K562 (cell line): ENCODE measurements at regions not wholly inside any gene's neighbourhood (a gene's known extent, or its start where the extent isn't known, plus 50 kb on each side); places are given as distances from the start of the nearest gene placed in this dataset.

ENCODE experiments used
- ATAC-seq: fragments of 200-7000 bp; cut with Tn5 transposase; 3 replicates; pipeline ENCODE4 v1.9.1; 2020; ENCODE audit warnings: moderate library complexity
- BruUV-seq: library from RNA; stranded (reverse); fragments of 400-500 nt; replicated peaks from 2 replicates; lab custom pipeline; 2021; lab: Mats Ljungman, UMichigan
- CTCF ChIA-PET: fragments of 300-600 bp; formaldehyde crosslinking; extraction: SDS; loops from one replicate; lab custom pipeline; 2021; ENCODE audit warnings: low intra/inter-chr PET ratio; lab: Yijun Ruan, JAX
- POLR2A ChIA-PET: fragments of 300-600, 350-650 bp; sonication (Branson Sonifier 250); formaldehyde crosslinking; extraction: SDS; loops from one replicate; lab custom pipeline; 2021; ENCODE audit warnings: antibody characterized with exemption, inconsistent platforms; lab: Yijun Ruan, JAX
- DNase-seq, 4 experiments: peaks; one replicate each; pipeline versions ENCODE4 v3.0.0 to v3.0.0-alpha.2; 2011 to 2018; ENCODE audit warnings: low spot score in 3 of 4, mixed read lengths in 3 of 4; ENCODE audit errors: extremely low read depth in 1 of 4
- FAIRE-seq: peaks from 2 replicates; lab custom pipeline; 2011; peaks lifted over from hg19 to GRCh38; lab: Jason Lieb, UNC
- H2AFZ ChIP-seq: 2 replicates; pipeline ENCODE4 v1.6.0; 2011; ENCODE audit warnings: low read depth, low read length, control low read depth, inconsistent platforms
- H3K27ac ChIP-seq: fragments of 200-600 bp; 3 replicates; pipeline ENCODE4 v1.8.0; 2011; ENCODE audit warnings: low read depth, mild to moderate bottlenecking, control low read depth, inconsistent platforms, low read length, moderate library complexity, mixed read lengths; ENCODE audit errors: extremely low read depth
- H3K27me3 ChIP-seq, 2 experiments: fragments of 300-600 bp in 1 of 2; 2 replicates in 1 of 2; 3 replicates in 1 of 2; pipeline versions ENCODE4 v1.6.0 to v1.8.0; 2011; ENCODE audit warnings: inconsistent platforms in 2 of 2, low read length in 2 of 2, mild to moderate bottlenecking in 1 of 2, mixed read lengths in 1 of 2, moderate library complexity in 1 of 2; ENCODE audit not compliant: control insufficient read depth in 2 of 2, insufficient read depth in 2 of 2
- H3K36me3 ChIP-seq: fragments of 300-600 bp; 3 replicates; pipeline ENCODE4 v1.8.0; 2011; ENCODE audit warnings: mild to moderate bottlenecking, low read length, inconsistent platforms; ENCODE audit not compliant: control insufficient read depth, insufficient read depth
- H3K4me1 ChIP-seq, 2 experiments: fragments of 200-600 bp in 1 of 2; replicated peaks in 1 of 2; 2 replicates in 1 of 2; 3 replicates in 1 of 2; pipeline versions ENCODE4 v1.5.1 to v1.8.0; 2011; ENCODE audit warnings: inconsistent platforms in 2 of 2, low read length in 2 of 2, mild to moderate bottlenecking in 1 of 2, mixed read lengths in 1 of 2, moderate library complexity in 1 of 2; ENCODE audit not compliant: control insufficient read depth in 2 of 2, insufficient read depth in 2 of 2
- H3K4me2 ChIP-seq: 2 replicates; pipeline ENCODE4 v1.6.1; 2011; ENCODE audit warnings: low read length, control low read depth, inconsistent platforms, mixed read lengths; ENCODE audit not compliant: insufficient read depth
- H3K4me3 ChIP-seq: fragments of 200-600 bp; sonication (generic), shearing (Covaris generic); 2 replicates; pipeline ENCODE4 v1.5.1; 2016; ENCODE audit warnings: control low read depth, inconsistent platforms
- H3K79me2 ChIP-seq: fragments of 200-600 bp; 3 replicates; pipeline ENCODE4 v1.8.0; 2011; ENCODE audit warnings: low read length, inconsistent platforms; ENCODE audit not compliant: control insufficient read depth, insufficient read depth
- H3K9ac ChIP-seq, 2 experiments: 2 replicates each; pipeline versions ENCODE4 v1.6.0 to v1.6.1; 2011; ENCODE audit warnings: low read depth in 2 of 2, low read length in 2 of 2, control low read depth in 1 of 2, inconsistent platforms in 1 of 2, mild to moderate bottlenecking in 1 of 2, mixed read lengths in 1 of 2; ENCODE audit not compliant: insufficient read depth in 1 of 2
- H3K9me1 ChIP-seq: one replicate; pipeline ENCODE4 v1.6.0; 2011; ENCODE audit warnings: inconsistent platforms, mild to moderate bottlenecking, low read length, moderate library complexity; ENCODE audit not compliant: control insufficient read depth, insufficient read depth
- H3K9me3 ChIP-seq: replicated peaks from 2 replicates; pipeline ENCODE4 v1.5.1; 2011; ENCODE audit warnings: low read depth, low read length, inconsistent platforms; ENCODE audit not compliant: control insufficient read depth, insufficient read depth
- H4K20me1 ChIP-seq: replicated peaks from 2 replicates; pipeline ENCODE4 v1.6.1; 2011; ENCODE audit warnings: low read length, inconsistent platforms, mixed read lengths; ENCODE audit not compliant: control insufficient read depth, insufficient read depth
- ADNP ChIP-seq: fragments of 200-800 bp; sonication (Bioruptor generic); IDR thresholded peaks from 2 replicates; pipeline ENCODE4 v1.6.1; 2016; ENCODE audit warnings: missing genetic modification characterization, missing compliant biosample characterization
- BCOR ChIP-seq: fragments of 450-650 bp; IDR thresholded peaks from 2 replicates; pipeline ENCODE4 v1.6.1; 2016
- BHLHE40 ChIP-seq: IDR thresholded peaks from 2 replicates; pipeline ENCODE4 v1.6.1; 2011; ENCODE audit warnings: low read length, improper control_type of control experiment
- BRF1 ChIP-seq: IDR thresholded peaks from 3 replicates; pipeline ENCODE4 v1.6.1; 2011; ENCODE audit warnings: borderline replicate concordance, mild to moderate bottlenecking; ENCODE audit not compliant: insufficient read length; ENCODE audit errors: extremely low read depth
- C11orf30 ChIP-seq: fragments of 450-650 bp; IDR thresholded peaks from 2 replicates; pipeline ENCODE4 v1.6.1; 2016; ENCODE audit warnings: low read depth, mild to moderate bottlenecking
- FOXP1 ChIP-seq: sonication (generic); formaldehyde crosslinking; IDR thresholded peaks from 2 replicates; pipeline ENCODE4 v1.8.0; 2022; ENCODE audit warnings: mild to moderate bottlenecking, missing genetic modification reagents
- HCFC1 ChIP-seq: IDR thresholded peaks from 2 replicates; pipeline ENCODE4 v1.6.1; 2012; ENCODE audit warnings: low read depth, low read length, improper control_type of control experiment
- KDM1A ChIP-seq, 2 experiments: fragments of 450-650 bp; IDR thresholded peaks; 2 replicates each; pipeline ENCODE4 v1.6.1; 2016; ENCODE audit warnings: mild to moderate bottlenecking in 2 of 2
- KLF13 ChIP-seq: fragments of 450-650 bp; IDR thresholded peaks from 2 replicates; pipeline ENCODE4 v1.6.1; 2016; ENCODE audit warnings: missing genetic modification characterization, low read depth, mild to moderate bottlenecking, missing compliant biosample characterization, moderate library complexity, borderline replicate concordance
- PPARD ChIP-seq: fragments of 250-450 bp; sonication (Bioruptor Pico); IDR thresholded peaks from 2 replicates; pipeline ENCODE4 v1.8.0; 2022; ENCODE audit warnings: inconsistent platforms, mild to moderate bottlenecking, moderate library complexity
- RBM17 ChIP-seq: fragments of 200-400 bp; formaldehyde crosslinking; IDR thresholded peaks from 2 replicates; pipeline ENCODE4 v1.6.1; 2017; ENCODE audit warnings: low read depth, mild to moderate bottlenecking, low read length, borderline replicate concordance
- RBM25 ChIP-seq: fragments of 200-400 bp; formaldehyde crosslinking; IDR thresholded peaks from 2 replicates; pipeline ENCODE4 v1.6.1; 2018; ENCODE audit warnings: low read length, low read depth, moderate library complexity; ENCODE audit not compliant: severe bottlenecking
- SMAD2 ChIP-seq: fragments of 150-350 bp; IDR thresholded peaks from 2 replicates; pipeline ENCODE4 v1.6.1; 2014; ENCODE audit warnings: low read depth, mild to moderate bottlenecking, low read length
- SMARCA5 ChIP-seq: fragments of 450-650 bp; IDR thresholded peaks from 2 replicates; pipeline ENCODE4 v1.6.1; 2016
- ZNF174 ChIP-seq: fragments of 250-450 bp; sonication (Bioruptor Pico); IDR thresholded peaks from 2 replicates; pipeline ENCODE4 v1.4.0; 2020; ENCODE audit warnings: mild to moderate bottlenecking
- ZNF224 ChIP-seq: sonication (generic); formaldehyde crosslinking; IDR thresholded peaks from 2 replicates; pipeline ENCODE4 v1.8.0; 2022; ENCODE audit warnings: mild to moderate bottlenecking, missing genetic modification reagents
- ZNF778 ChIP-seq: fragments of 450-650 bp; formaldehyde crosslinking; IDR thresholded peaks from 2 replicates; pipeline ENCODE4 v1.4.0; 2020; ENCODE audit warnings: mild to moderate bottlenecking, moderate library complexity
- WGBS: fragments of 100-300 bp; shearing (Covaris generic); methylation state at CpG from one replicate; pipeline ENCODE4 v1.1.6; 2016; ENCODE audit warnings: low coverage, mixed read lengths; ENCODE audit not compliant: insufficient coverage; ENCODE audit errors: missing lambda C conversion rate; 5-methylcytosine and 5-hydroxymethylcytosine counted together
- in situ Hi-C: fragments of 300-500 bp; cut with MboI; formaldehyde crosslinking; loops from 4 replicates; pipeline ENCODE4 v1.15.0; 2018; ENCODE audit warnings: inconsistent platforms, mixed read lengths
- intact Hi-C: fragments of 100-400 bp; cut with micrococcal nuclease; formaldehyde crosslinking; loops from 2 replicates; pipeline ENCODE4 v1.14.2; 2022
- TF ChIP-seq, protein P1 (sequence below): sonication (generic); formaldehyde crosslinking; IDR thresholded peaks from 2 replicates; pipeline ENCODE4 v1.8.0; 2022; ENCODE audit warnings: mild to moderate bottlenecking, missing genetic modification reagents

DNA sequence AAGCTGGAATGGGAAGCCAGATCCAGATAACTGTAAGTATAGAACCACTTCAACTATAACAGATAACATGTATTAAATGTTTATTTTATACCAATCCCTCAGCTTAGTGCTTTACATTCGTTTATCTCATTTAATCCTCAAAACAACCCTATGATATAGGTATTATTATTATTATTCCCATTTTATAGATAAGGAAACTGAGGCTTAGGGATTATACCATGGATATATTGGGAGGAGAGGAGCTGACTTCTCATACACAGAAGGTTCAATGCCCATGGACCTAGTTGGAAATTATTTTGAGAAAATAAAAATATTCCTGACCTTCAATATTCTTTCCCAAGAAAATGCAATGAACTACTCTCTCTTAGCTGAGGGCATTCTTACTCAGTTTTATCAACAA lies 140.4 kb upstream of the C11orf58 start:
- H2AFZ ChIP-seq = no peak overlapping the region
- no peak overlapping the region for H3K27ac ChIP-seq
- no peak for FAIRE-seq
- ChIA-PET CTCF (no interaction called here), POLR2A (no interaction called here)
- no peak overlapping the region for H3K4me3 ChIP-seq
- BruUV-seq = no TSS peak
- H3K4me2 ChIP-seq = no peak overlapping the region
- TF ChIP-seq, protein P1, sequence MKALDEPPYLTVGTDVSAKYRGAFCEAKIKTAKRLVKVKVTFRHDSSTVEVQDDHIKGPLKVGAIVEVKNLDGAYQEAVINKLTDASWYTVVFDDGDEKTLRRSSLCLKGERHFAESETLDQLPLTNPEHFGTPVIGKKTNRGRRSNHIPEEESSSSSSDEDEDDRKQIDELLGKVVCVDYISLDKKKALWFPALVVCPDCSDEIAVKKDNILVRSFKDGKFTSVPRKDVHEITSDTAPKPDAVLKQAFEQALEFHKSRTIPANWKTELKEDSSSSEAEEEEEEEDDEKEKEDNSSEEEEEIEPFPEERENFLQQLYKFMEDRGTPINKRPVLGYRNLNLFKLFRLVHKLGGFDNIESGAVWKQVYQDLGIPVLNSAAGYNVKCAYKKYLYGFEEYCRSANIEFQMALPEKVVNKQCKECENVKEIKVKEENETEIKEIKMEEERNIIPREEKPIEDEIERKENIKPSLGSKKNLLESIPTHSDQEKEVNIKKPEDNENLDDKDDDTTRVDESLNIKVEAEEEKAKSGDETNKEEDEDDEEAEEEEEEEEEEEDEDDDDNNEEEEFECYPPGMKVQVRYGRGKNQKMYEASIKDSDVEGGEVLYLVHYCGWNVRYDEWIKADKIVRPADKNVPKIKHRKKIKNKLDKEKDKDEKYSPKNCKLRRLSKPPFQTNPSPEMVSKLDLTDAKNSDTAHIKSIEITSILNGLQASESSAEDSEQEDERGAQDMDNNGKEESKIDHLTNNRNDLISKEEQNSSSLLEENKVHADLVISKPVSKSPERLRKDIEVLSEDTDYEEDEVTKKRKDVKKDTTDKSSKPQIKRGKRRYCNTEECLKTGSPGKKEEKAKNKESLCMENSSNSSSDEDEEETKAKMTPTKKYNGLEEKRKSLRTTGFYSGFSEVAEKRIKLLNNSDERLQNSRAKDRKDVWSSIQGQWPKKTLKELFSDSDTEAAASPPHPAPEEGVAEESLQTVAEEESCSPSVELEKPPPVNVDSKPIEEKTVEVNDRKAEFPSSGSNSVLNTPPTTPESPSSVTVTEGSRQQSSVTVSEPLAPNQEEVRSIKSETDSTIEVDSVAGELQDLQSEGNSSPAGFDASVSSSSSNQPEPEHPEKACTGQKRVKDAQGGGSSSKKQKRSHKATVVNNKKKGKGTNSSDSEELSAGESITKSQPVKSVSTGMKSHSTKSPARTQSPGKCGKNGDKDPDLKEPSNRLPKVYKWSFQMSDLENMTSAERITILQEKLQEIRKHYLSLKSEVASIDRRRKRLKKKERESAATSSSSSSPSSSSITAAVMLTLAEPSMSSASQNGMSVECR (CRISPR knock-in tag) = no peak
- TF ChIP-seq KLF13 = no peak
- no peak for TF ChIP-seq C11orf30
- 0 out of 2 replicates have a peak, but pooled peaks have one; percentile 30 for TF ChIP-seq ADNP (tag)
- TF ChIP-seq HCFC1 = no peak
- TF ChIP-seq FOXP1 (CRISPR knock-in tag) = no peak
- TF ChIP-seq RBM25 = peak; percentile 95
- no peak for TF ChIP-seq SMAD2
- no peak for TF ChIP-seq BRF1
- TF ChIP-seq KDM1A (IDR thresholded peaks at IDR 0.05) = peak in 1 of 2 experiments; percentile 65; a peak in 1 of 4 replicates
- TF ChIP-seq RBM17 = no peak
- no peak for TF ChIP-seq ZNF174 (CRISPR knock-in tag)
- TF ChIP-seq BHLHE40 = no peak
- TF ChIP-seq SMARCA5 = 0 out of 2 replicates have a peak, but pooled peaks have one; percentile 20
- no peak for TF ChIP-seq ZNF778 (CRISPR knock-in tag)
- TF ChIP-seq PPARD (CRISPR knock-in tag) = no peak
- no peak for TF ChIP-seq ZNF224 (CRISPR knock-in tag)
- peak; percentile 90 for TF ChIP-seq BCOR
- H3K4me1 ChIP-seq = peaks cover 3 to 7% of the 10 kb centered on the region in 2 experiments; a peak in 3 of 5 replicates
- in situ Hi-C loops = loop anchor here (10.0 kb wide), 1 partner anchor 233 kb away; no protein-coding TSS in a partner anchor
- no peak for ATAC-seq
- no peaks in the 10 kb centered on the region for H3K36me3 ChIP-seq
- no peaks in the 10 kb centered on the region for H4K20me1 ChIP-seq
- H3K9me1 ChIP-seq = no peaks in the 10 kb centered on the region
- WGBS = 6% methylated on average over 1 of the region's 1 CpG
- H3K9me3 ChIP-seq = no peaks in the 10 kb centered on the region; the same call in 1 of the 2 replicates
- intact Hi-C loops = no loop called here
- peaks cover 10% of the 10 kb centered on the region; the same call in 2 of the 3 replicates for H3K79me2 ChIP-seq
- H3K27me3 ChIP-seq = no peaks in the 10 kb centered on the region
- no peak for DNase-seq
- H3K9ac ChIP-seq = no peak overlapping the region
